DND-41 (cell line): ENCODE measurements at regions not wholly inside any gene's neighbourhood (a gene's known extent, or its start where the extent isn't known, plus 50 kb on each side); places are given as distances from the start of the nearest gene placed in this dataset.

ENCODE experiments used
- EZH2 ChIP-seq: IDR thresholded peaks from 3 replicates; pipeline ENCODE4 v1.6.1; 2012; ENCODE audit warnings: borderline replicate concordance, low read depth, mild to moderate bottlenecking, moderate library complexity, low read length, inconsistent platforms; ENCODE audit not compliant: severe bottlenecking
- TF ChIP-seq, protein P1 (sequence below): IDR thresholded peaks from 2 replicates; pipeline ENCODE4 v1.5.1; 2012; ENCODE audit warnings: borderline replicate concordance, low read length, moderate library complexity, mild to moderate bottlenecking; ENCODE audit not compliant: poor library complexity, severe bottlenecking; ENCODE audit errors: extremely low read depth

DNA sequence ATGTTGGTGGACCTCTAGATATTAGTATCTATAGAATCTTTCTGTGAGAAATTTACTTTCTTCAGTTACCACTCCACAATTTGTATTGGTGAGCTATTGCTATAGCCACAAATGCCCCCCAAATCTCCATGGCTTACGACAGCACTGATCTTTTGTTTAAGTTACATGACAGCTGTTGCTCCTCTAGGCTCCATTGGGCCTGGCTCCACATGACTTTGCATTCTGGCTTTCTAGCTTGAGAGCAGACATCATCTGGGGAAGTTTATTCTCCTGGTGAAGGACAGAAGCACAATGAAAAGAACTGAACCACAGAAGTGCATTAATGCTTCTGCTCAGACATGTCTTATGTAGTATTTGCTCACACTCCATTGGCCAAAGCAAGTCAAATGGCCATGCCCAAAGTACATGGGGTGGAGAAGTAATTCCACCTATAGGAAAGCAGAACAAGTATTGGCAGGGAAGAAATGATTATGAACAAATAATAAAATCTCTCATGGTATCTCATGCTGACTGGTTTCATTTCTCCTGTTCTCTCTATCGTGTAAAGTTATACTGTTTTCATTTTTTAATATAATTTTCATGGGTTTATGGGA lies 126.6 kb upstream of the FAM9C start:
- TF ChIP-seq, protein P1, sequence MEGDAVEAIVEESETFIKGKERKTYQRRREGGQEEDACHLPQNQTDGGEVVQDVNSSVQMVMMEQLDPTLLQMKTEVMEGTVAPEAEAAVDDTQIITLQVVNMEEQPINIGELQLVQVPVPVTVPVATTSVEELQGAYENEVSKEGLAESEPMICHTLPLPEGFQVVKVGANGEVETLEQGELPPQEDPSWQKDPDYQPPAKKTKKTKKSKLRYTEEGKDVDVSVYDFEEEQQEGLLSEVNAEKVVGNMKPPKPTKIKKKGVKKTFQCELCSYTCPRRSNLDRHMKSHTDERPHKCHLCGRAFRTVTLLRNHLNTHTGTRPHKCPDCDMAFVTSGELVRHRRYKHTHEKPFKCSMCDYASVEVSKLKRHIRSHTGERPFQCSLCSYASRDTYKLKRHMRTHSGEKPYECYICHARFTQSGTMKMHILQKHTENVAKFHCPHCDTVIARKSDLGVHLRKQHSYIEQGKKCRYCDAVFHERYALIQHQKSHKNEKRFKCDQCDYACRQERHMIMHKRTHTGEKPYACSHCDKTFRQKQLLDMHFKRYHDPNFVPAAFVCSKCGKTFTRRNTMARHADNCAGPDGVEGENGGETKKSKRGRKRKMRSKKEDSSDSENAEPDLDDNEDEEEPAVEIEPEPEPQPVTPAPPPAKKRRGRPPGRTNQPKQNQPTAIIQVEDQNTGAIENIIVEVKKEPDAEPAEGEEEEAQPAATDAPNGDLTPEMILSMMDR, result no peak
- no peak for TF ChIP-seq EZH2
